ENCODE measurements at regions not wholly inside any gene's neighbourhood (a gene's known extent, or its start where the extent isn't known, plus 50 kb on each side); places are given as distances from the start of the nearest gene placed in this dataset.
"Not testable (repeated sequence)": the region's sequence is repeated elsewhere in the genome, so short reads cannot be mapped to it uniquely, and the experiment has no call there.

GRCh38 chr7:131935180-131935579 is 378.8 kb upstream of the PODXL start:
- DNase-seq (ENCODE audit: low read depth, low spot score), result no peak

- DNase-seq (ENCODE audit: low read depth, low spot score), result no peak
Observed at GRCh38 chr7:131934452-131934851, 378.0 kb upstream of the PODXL start.

GRCh38 chr7:131933751-131934289 is 377.4 kb upstream of the PODXL start:
- DNase-seq (ENCODE audit: low read depth, low spot score), result no peak

- DNase-seq (ENCODE audit: low read depth, low spot score), result not testable (repeated sequence)
Observed at GRCh38 chr7:131933219-131933618, 376.8 kb upstream of the PODXL start.

- DNase-seq (ENCODE audit: low read depth, low spot score), result no peak
Observed at GRCh38 chr7:131932271-131932670, 375.8 kb upstream of the PODXL start.

- DNase-seq (ENCODE audit: low read depth, low spot score), result no peak
Observed at GRCh38 chr7:131931370-131931769, 374.9 kb upstream of the PODXL start.

- no peak for DNase-seq (ENCODE audit: low read depth, low spot score)
Observed at GRCh38 chr7:131929632-131930031, 373.2 kb upstream of the PODXL start.

- no peak for DNase-seq (ENCODE audit: low read depth, low spot score)
Observed at GRCh38 chr7:131927770-131928423, 371.5 kb upstream of the PODXL start.

- no peak for DNase-seq (ENCODE audit: low read depth, low spot score)
Observed at GRCh38 chr7:131925636-131926035, 369.2 kb upstream of the PODXL start.

GRCh38 chr7:131924857-131925256 is 368.4 kb upstream of the PODXL start:
- DNase-seq (ENCODE audit: low read depth, low spot score), result no peak

- DNase-seq (ENCODE audit: low read depth, low spot score), result not testable (repeated sequence)
Observed at GRCh38 chr7:131922948-131923347, 366.5 kb upstream of the PODXL start.

GRCh38 chr7:131921016-131921415 is 364.6 kb upstream of the PODXL start:
- DNase-seq (ENCODE audit: low read depth, low spot score), result no peak

- no peak for DNase-seq (ENCODE audit: low read depth, low spot score)
Observed at GRCh38 chr7:131919920-131920709, 363.7 kb upstream of the PODXL start.

GRCh38 chr7:131911112-131911511 is 354.7 kb upstream of the PODXL start:
- no peak for DNase-seq (ENCODE audit: low read depth, low spot score)

- DNase-seq (ENCODE audit: low read depth, low spot score), result no peak
Observed at GRCh38 chr7:131909151-131909768, 352.8 kb upstream of the PODXL start.

- no peak for DNase-seq (ENCODE audit: low read depth, low spot score)
Observed at GRCh38 chr7:131908714-131909113, 352.3 kb upstream of the PODXL start.

GRCh38 chr7:131905471-131905973 is 349.1 kb upstream of the PODXL start:
- DNase-seq (ENCODE audit: low read depth, low spot score), result no peak

GRCh38 chr7:131904760-131905327 is 348.4 kb upstream of the PODXL start:
- DNase-seq (ENCODE audit: low read depth, low spot score), result no peak

- DNase-seq (ENCODE audit: low read depth, low spot score), result no peak
Observed at GRCh38 chr7:131903315-131903714, 346.9 kb upstream of the PODXL start.

GRCh38 chr7:131900785-131901287 is 344.4 kb upstream of the PODXL start:
- DNase-seq (ENCODE audit: low read depth, low spot score), result no peak

- no peak for DNase-seq (ENCODE audit: low read depth, low spot score)
Observed at GRCh38 chr7:131899271-131900030, 343.0 kb upstream of the PODXL start.
